ENCODE measurements at regions not wholly inside any gene's neighbourhood (a gene's known extent, or its start where the extent isn't known, plus 50 kb on each side); places are given as distances from the start of the nearest gene placed in this dataset.
"Not testable (repeated sequence)": the region's sequence is repeated elsewhere in the genome, so short reads cannot be mapped to it uniquely, and the experiment has no call there.

DNA sequence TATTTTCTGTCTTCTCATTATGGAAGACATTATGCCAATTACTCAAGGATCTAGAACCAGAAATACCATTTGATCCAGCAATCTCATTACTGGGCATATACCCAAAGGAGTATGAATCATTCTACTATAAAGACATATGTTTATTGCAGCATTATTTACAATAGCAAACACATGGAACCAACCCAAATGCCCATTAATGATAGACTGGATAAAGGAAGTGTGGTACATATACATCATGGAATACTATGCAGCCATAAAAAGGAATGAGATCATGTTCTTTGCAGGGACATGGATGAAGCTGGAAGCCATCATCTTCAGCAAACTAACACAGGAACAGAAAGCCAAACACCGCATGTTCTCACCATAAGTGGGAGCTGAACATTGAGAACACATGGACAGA is 161.8 kb upstream of the DAAM1 start:
- H3K27me3 ChIP-seq (ENCODE audit: control insufficient read depth in 1 of 2, insufficient read depth in 2 of 2, low read length in 2 of 2); DNase-seq (ENCODE audit: low spot score); POLR2A ChIA-PET; H4K20me1 ChIP-seq (ENCODE audit: insufficient read depth, low read length); FAIRE-seq; H3K79me2 ChIP-seq (ENCODE audit: insufficient read depth, low read length); H2AFZ ChIP-seq (ENCODE audit: low read length); BruUV-seq (replicated peaks); ATAC-seq; H3K4me1 ChIP-seq (ENCODE audit: insufficient read depth, low read length); H3K36me3 ChIP-seq (replicated peaks in 1 of 2; ENCODE audit: control insufficient read depth in 1 of 2, insufficient read depth in 2 of 2, low read length in 2 of 2); H3K4me3 ChIP-seq (replicated peaks in 1 of 3; ENCODE audit: insufficient read depth in 1 of 3, low read depth in 2 of 3, low read length in 3 of 3); H3K4me2 ChIP-seq (ENCODE audit: low read depth, low read length); H3K27ac ChIP-seq (ENCODE audit: extremely low read length, insufficient read depth, low read length); H3K9me3 ChIP-seq (ENCODE audit: low read length); CTCF ChIA-PET (ENCODE audit: low intra/inter-chr PET ratio, low total read pairs); intact Hi-C loops (cut with micrococcal nuclease; ENCODE audit: unreplicated experiment); H3K9ac ChIP-seq (ENCODE audit: insufficient read depth, low read depth, low read length): not testable (repeated sequence)
- 65% methylated on average over 1 of the region's 1 CpG for WGBS (ENCODE audit: low lambda C conversion rate)
- in situ Hi-C loops (cut with HindIII; ENCODE audit: extremely low pct_ligation_motif_present, low pct_unique_long_range_greater_than_20kb) = loop anchor here (10.0 kb wide), 1 partner anchor 522 kb away; no protein-coding TSS in a partner anchor

DNA sequence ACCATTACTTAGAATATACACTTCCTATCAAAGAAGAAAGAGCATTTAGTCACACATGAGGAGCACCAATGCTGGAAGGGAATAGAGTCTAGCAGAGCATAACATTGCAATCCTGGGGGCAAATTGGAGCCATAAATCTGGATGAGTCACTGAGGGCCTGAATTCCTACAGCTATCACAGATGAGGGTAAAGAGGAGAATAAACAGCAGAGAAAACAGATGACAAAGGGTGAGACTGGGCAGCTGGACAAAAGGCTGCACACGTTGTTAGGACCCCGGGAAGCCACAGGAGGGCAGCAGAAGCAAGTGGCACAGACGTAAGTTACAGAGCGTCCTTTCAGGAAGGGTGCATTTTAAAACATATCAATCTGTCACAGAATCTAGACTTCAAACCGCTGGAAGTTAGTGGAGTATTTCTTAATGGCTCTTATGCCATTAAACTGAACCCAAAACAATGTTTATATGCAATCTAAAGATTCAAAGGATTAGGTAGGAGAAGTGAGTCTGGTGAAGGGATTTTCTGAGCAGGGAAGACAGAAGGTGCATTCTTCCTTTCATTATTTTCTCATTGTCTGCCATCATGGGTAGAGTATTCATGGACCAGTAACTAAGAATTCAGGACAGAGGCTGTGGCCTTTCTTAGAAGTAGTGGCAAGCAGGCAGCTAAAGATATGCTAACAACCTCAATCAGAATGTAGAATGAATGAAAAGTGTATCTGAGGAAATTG is 159.8 kb upstream of the DAAM1 start:
- Histone ChIP-seq H2AFZ (ENCODE audit: low read length) (no peak overlapping the region), H3K9ac (ENCODE audit: insufficient read depth, low read depth, low read length) (no peak overlapping the region), H3K4me2 (ENCODE audit: low read depth, low read length) (0 out of 2 replicates have a peak overlapping the region, but pooled peaks have one; percentile 9), H3K36me3 (replicated peaks in 1 of 2; ENCODE audit: control insufficient read depth in 1 of 2, insufficient read depth in 2 of 2, low read length in 2 of 2) (no peaks in the 10 kb centered on the region), H3K4me1 (ENCODE audit: insufficient read depth, low read length) (no peaks in the 10 kb centered on the region), H3K27me3 (ENCODE audit: control insufficient read depth in 1 of 2, insufficient read depth in 2 of 2, low read length in 2 of 2) (no peaks in the 10 kb centered on the region), H3K9me3 (ENCODE audit: low read length) (no peaks in the 10 kb centered on the region), H3K27ac (ENCODE audit: extremely low read length, insufficient read depth, low read length) (no peak overlapping the region), H3K4me3 (replicated peaks in 1 of 3; ENCODE audit: insufficient read depth in 1 of 3, low read depth in 2 of 3, low read length in 3 of 3) (no peak overlapping the region), H4K20me1 (ENCODE audit: insufficient read depth, low read length) (no peaks in the 10 kb centered on the region), H3K79me2 (ENCODE audit: insufficient read depth, low read length) (no peaks in the 10 kb centered on the region)
- intact Hi-C loops (cut with micrococcal nuclease; ENCODE audit: unreplicated experiment) = loop anchor here (1.0 to 2.0 kb wide), 3 partner anchors 27 to 416 kb away; no protein-coding TSS in a partner anchor
- ChIA-PET POLR2A (no interaction called here), CTCF (ENCODE audit: low intra/inter-chr PET ratio, low total read pairs) (interaction anchor here (1.6 to 2.0 kb wide), 3 partner anchors 27 to 415 kb away, joined by 7 to 11 read pairs (median 9); no protein-coding TSS in a partner anchor)
- in situ Hi-C loops (cut with HindIII; ENCODE audit: extremely low pct_ligation_motif_present, low pct_unique_long_range_greater_than_20kb) = loop anchor here (10.0 kb wide), 1 partner anchor 524 kb away; no protein-coding TSS in a partner anchor
- BruUV-seq (replicated peaks) = no TSS peak
- FAIRE-seq (peak; percentile 86), DNase-seq (ENCODE audit: low spot score) (peak; percentile 39), ATAC-seq (peak; percentile 97)
- WGBS (ENCODE audit: low lambda C conversion rate) = 0% methylated on average over 5 of the region's 5 CpGs
- TF ChIP-seq ZNF883 (CRISPR knock-in tag; IDR thresholded peaks at IDR 0.05; ENCODE audit: not compliant biosample characterization) (no peak), FOXA3 (CRISPR knock-in tag; IDR thresholded peaks at IDR 0.05) (peak; percentile 21; the same call in 1 of the 2 replicates), SALL1 (CRISPR knock-in tag; IDR thresholded peaks at IDR 0.05) (peak; percentile 26; the same call in 1 of the 2 replicates), ZNF547 (CRISPR knock-in tag; IDR thresholded peaks at IDR 0.05) (no peak), ZNF615 (CRISPR knock-in tag; IDR thresholded peaks at IDR 0.05; ENCODE audit: borderline replicate concordance) (no peak), ZNF260 (CRISPR knock-in tag; IDR thresholded peaks at IDR 0.05; ENCODE audit: borderline replicate concordance, low read depth) (no peak), RAD21 (CRISPR knock-in tag; IDR thresholded peaks at IDR 0.05) (peak; percentile 66), ZNF232 (CRISPR knock-in tag; IDR thresholded peaks at IDR 0.05; ENCODE audit: borderline replicate concordance) (no peak), ZNF225 (CRISPR knock-in tag; IDR thresholded peaks at IDR 0.05) (no peak), RNF2 (conservative IDR thresholded peaks at IDR 0.05; ENCODE audit: low read depth) (no peak), PCBP2 (optimal IDR thresholded peaks at IDR 0.05; ENCODE audit: low read depth, low read length, poor library complexity, severe bottlenecking) (no peak)
- TF ChIP-seq, protein P1, sequence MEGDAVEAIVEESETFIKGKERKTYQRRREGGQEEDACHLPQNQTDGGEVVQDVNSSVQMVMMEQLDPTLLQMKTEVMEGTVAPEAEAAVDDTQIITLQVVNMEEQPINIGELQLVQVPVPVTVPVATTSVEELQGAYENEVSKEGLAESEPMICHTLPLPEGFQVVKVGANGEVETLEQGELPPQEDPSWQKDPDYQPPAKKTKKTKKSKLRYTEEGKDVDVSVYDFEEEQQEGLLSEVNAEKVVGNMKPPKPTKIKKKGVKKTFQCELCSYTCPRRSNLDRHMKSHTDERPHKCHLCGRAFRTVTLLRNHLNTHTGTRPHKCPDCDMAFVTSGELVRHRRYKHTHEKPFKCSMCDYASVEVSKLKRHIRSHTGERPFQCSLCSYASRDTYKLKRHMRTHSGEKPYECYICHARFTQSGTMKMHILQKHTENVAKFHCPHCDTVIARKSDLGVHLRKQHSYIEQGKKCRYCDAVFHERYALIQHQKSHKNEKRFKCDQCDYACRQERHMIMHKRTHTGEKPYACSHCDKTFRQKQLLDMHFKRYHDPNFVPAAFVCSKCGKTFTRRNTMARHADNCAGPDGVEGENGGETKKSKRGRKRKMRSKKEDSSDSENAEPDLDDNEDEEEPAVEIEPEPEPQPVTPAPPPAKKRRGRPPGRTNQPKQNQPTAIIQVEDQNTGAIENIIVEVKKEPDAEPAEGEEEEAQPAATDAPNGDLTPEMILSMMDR (CRISPR knock-in tag; IDR thresholded peaks at IDR 0.05) = peak; percentile 85
- TF ChIP-seq, protein P2, sequence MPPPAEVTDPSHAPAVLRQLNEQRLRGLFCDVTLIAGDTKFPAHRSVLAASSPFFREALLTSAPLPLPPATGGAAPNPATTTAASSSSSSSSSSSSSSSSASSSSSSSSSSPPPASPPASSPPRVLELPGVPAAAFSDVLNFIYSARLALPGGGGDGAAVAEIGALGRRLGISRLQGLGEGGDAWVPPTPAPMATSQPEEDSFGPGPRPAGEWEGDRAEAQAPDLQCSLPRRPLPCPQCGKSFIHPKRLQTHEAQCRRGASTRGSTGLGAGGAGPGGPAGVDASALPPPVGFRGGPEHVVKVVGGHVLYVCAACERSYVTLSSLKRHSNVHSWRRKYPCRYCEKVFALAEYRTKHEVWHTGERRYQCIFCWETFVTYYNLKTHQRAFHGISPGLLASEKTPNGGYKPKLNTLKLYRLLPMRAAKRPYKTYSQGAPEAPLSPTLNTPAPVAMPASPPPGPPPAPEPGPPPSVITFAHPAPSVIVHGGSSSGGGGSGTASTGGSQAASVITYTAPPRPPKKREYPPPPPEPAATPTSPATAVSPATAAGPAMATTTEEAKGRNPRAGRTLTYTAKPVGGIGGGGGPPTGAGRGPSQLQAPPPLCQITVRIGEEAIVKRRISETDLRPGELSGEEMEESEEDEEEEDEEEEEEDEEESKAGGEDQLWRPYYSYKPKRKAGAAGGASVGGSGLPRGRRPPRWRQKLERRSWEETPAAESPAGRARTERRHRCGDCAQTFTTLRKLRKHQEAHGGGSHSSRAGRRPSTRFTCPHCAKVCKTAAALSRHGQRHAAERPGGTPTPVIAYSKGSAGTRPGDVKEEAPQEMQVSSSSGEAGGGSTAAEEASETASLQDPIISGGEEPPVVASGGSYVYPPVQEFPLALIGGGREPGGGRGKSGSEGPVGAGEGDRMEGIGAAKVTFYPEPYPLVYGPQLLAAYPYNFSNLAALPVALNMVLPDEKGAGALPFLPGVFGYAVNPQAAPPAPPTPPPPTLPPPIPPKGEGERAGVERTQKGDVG (CRISPR knock-in tag; IDR thresholded peaks at IDR 0.05; ENCODE audit: borderline replicate concordance) = no peak

Measured in HepG2 (cell line).